ENCODE measurements at regions not wholly inside any gene's neighbourhood (a gene's known extent, or its start where the extent isn't known, plus 50 kb on each side); places are given as distances from the start of the nearest gene placed in this dataset.

DNA sequence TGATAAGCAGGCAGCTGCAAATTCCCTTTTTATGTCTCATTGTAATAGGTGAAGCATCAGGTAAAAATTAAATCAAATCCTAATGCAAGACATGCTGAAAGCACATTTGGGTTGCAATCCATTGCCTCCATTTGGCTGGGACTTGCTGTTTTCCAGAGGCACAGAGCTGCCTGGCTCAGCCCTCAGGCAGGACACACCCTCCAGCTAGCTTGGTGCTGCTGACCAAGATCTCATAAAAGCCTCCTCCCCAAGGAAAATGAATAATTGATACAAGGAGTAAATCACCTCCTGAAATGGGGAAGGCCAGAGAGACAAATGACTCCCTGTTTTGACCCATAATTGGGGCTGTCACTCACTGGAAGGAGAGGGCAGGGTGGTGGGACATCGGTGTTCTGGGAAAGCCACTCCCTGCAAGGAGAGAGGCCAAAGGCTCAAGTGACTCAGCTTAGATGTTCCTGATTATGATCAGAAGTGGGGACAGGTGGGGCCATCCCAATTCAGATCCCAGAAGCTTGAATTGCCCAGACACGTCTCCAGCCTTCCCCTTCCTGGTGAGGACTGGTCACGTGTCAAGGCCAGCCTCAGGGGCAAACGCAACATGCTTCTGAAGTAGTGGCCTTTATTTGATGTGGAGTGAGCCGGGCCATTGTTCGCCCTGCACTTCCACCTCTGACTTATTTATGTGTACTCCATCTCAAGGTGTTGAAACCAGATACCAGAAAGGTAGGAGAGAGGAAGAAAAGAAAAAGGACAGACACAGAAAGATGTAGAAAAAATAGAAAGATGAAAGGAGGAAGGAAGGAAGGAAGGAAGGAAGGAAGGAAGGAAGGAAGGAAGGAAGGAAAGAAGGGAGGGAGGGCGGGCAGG, 773.7 kb downstream of the BCL11B start:
- no peak overlapping the region for H3K9ac ChIP-seq (ENCODE audit: low read length in 3 of 3)
- TF ChIP-seq, protein P1, sequence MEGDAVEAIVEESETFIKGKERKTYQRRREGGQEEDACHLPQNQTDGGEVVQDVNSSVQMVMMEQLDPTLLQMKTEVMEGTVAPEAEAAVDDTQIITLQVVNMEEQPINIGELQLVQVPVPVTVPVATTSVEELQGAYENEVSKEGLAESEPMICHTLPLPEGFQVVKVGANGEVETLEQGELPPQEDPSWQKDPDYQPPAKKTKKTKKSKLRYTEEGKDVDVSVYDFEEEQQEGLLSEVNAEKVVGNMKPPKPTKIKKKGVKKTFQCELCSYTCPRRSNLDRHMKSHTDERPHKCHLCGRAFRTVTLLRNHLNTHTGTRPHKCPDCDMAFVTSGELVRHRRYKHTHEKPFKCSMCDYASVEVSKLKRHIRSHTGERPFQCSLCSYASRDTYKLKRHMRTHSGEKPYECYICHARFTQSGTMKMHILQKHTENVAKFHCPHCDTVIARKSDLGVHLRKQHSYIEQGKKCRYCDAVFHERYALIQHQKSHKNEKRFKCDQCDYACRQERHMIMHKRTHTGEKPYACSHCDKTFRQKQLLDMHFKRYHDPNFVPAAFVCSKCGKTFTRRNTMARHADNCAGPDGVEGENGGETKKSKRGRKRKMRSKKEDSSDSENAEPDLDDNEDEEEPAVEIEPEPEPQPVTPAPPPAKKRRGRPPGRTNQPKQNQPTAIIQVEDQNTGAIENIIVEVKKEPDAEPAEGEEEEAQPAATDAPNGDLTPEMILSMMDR (IDR thresholded peaks at IDR 0.05; ENCODE audit: borderline replicate concordance, extremely low read depth, insufficient read depth): no peak
- no peak overlapping the region for H3K27ac ChIP-seq (ENCODE audit: low read depth in 2 of 2, low read length in 2 of 2)
- no peaks in the 10 kb centered on the region for H3K27me3 ChIP-seq (ENCODE audit: control insufficient read depth, insufficient read depth, low read length)
- DNase-seq (no peak), FAIRE-seq (no peak)
- no peaks in the 10 kb centered on the region for H3K4me1 ChIP-seq (ENCODE audit: control insufficient read depth in 2 of 3, insufficient read depth in 2 of 3, low read depth in 1 of 3, low read length in 3 of 3)
- H3K4me3 ChIP-seq (ENCODE audit: low read length in 3 of 3): no peak overlapping the region
- intact Hi-C loops (cut with DNase I): no loop called here
- H3K9me3 ChIP-seq (ENCODE audit: control insufficient read depth in 2 of 3, insufficient read depth in 1 of 3, low read length in 3 of 3): no peaks in the 10 kb centered on the region
- H3K36me3 ChIP-seq (ENCODE audit: control insufficient read depth in 2 of 3, insufficient read depth in 3 of 3, low read length in 3 of 3): no peaks in the 10 kb centered on the region

DNA sequence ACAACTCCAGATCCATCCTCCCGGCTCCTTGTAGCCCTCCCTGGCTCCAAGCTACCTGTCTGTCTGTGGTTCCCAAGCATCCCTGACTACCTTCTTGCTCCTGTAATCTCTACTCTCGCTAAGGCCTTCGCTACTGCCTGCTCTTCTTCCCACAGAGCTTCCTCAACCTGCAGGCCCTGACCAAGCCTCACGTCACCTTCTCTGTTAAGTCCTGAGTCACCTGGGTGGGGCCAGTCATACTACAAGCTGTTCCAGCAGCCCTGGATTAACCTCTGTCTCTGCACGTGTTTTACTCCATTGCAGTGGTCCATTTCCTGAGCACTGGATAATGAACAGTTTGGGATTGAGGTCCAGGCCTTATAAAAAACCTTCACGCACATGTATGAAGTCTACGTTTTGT, 770.7 kb downstream of the BCL11B start:
- Histone ChIP-seq H3K9me3 (ENCODE audit: control insufficient read depth in 2 of 3, insufficient read depth in 1 of 3, low read length in 3 of 3) (no peaks in the 10 kb centered on the region), H3K9ac (ENCODE audit: low read length in 3 of 3) (no peak overlapping the region), H3K4me1 (ENCODE audit: control insufficient read depth in 2 of 3, insufficient read depth in 2 of 3, low read depth in 1 of 3, low read length in 3 of 3) (no peaks in the 10 kb centered on the region), H3K36me3 (ENCODE audit: control insufficient read depth in 2 of 3, insufficient read depth in 3 of 3, low read length in 3 of 3) (no peaks in the 10 kb centered on the region), H3K27ac (ENCODE audit: low read depth in 2 of 2, low read length in 2 of 2) (no peak overlapping the region), H3K4me3 (ENCODE audit: low read length in 3 of 3) (no peak overlapping the region), H3K27me3 (ENCODE audit: control insufficient read depth, insufficient read depth, low read length) (no peaks in the 10 kb centered on the region)
- TF ChIP-seq, protein P1 (IDR thresholded peaks at IDR 0.05; ENCODE audit: borderline replicate concordance, extremely low read depth, insufficient read depth): no peak
- no peak for FAIRE-seq
- no peak for DNase-seq
- intact Hi-C loops (cut with DNase I): no loop called here

GRCh38 chr14:98501836-98502235, 770.2 kb downstream of the BCL11B start:
- H3K4me1 ChIP-seq (ENCODE audit: control insufficient read depth in 2 of 3, insufficient read depth in 2 of 3, low read depth in 1 of 3, low read length in 3 of 3): no peaks in the 10 kb centered on the region
- no peaks in the 10 kb centered on the region for H3K36me3 ChIP-seq (ENCODE audit: control insufficient read depth in 2 of 3, insufficient read depth in 3 of 3, low read length in 3 of 3)
- no peak overlapping the region for H3K27ac ChIP-seq (ENCODE audit: low read depth in 2 of 2, low read length in 2 of 2)
- no peak for FAIRE-seq
- TF ChIP-seq, protein P1 (IDR thresholded peaks at IDR 0.05; ENCODE audit: borderline replicate concordance, extremely low read depth, insufficient read depth): no peak
- H3K4me3 ChIP-seq (ENCODE audit: low read length in 3 of 3): no peak overlapping the region
- intact Hi-C loops (cut with DNase I): no loop called here
- H3K27me3 ChIP-seq (ENCODE audit: control insufficient read depth, insufficient read depth, low read length): no peaks in the 10 kb centered on the region
- DNase-seq: no peak
- no peaks in the 10 kb centered on the region for H3K9me3 ChIP-seq (ENCODE audit: control insufficient read depth in 2 of 3, insufficient read depth in 1 of 3, low read length in 3 of 3)
- no peak overlapping the region for H3K9ac ChIP-seq (ENCODE audit: low read length in 3 of 3)

Measured in kidney (tissue), 13 donors.